GM21786 (cell line): ENCODE measurements at regions not wholly inside any gene's neighbourhood (a gene's known extent, or its start where the extent isn't known, plus 50 kb on each side); places are given as distances from the start of the nearest gene placed in this dataset.
"Not testable (repeated sequence)": the region's sequence is repeated elsewhere in the genome, so short reads cannot be mapped to it uniquely, and the experiment has no call there.

Experiments used
- ATAC-seq: cut with Tn5 transposase; IDR thresholded peaks from one replicate; pipeline ENCODE4 v1.9.1; 2021; ENCODE audit not compliant: unreplicated experiment

GRCh38 chr20:19110285-19110684 is 102.2 kb upstream of the SLC24A3 start:
- ATAC-seq = no peak

- no peak for ATAC-seq
These were observed 101.5 kb upstream of the SLC24A3 start for GRCh38 chr20:19110881-19111460.

GRCh38 chr20:19112828-19113227 is 99.6 kb upstream of the SLC24A3 start:
- ATAC-seq = no peak

- no peak for ATAC-seq
These were observed 99.0 kb upstream of the SLC24A3 start for GRCh38 chr20:19113343-19113930.

GRCh38 chr20:19114410-19114809 is 98.0 kb upstream of the SLC24A3 start:
- ATAC-seq = no peak

- no peak for ATAC-seq
These were observed 96.9 kb upstream of the SLC24A3 start for GRCh38 chr20:19115581-19115980.

- ATAC-seq = no peak
These were observed 92.4 kb upstream of the SLC24A3 start for GRCh38 chr20:19120011-19120410.

- no peak for ATAC-seq
These were observed 91.9 kb upstream of the SLC24A3 start for GRCh38 chr20:19120569-19120968.

- no peak for ATAC-seq
These were observed 91.0 kb upstream of the SLC24A3 start for GRCh38 chr20:19121463-19121862.

GRCh38 chr20:19121916-19122315 is 90.5 kb upstream of the SLC24A3 start:
- no peak for ATAC-seq

GRCh38 chr20:19122395-19122794 is 90.0 kb upstream of the SLC24A3 start:
- no peak for ATAC-seq

GRCh38 chr20:19125508-19125907 is 86.9 kb upstream of the SLC24A3 start:
- ATAC-seq = no peak

GRCh38 chr20:19129306-19129705 is 83.1 kb upstream of the SLC24A3 start:
- ATAC-seq = no peak

GRCh38 chr20:19129976-19130612 is 82.3 kb upstream of the SLC24A3 start:
- ATAC-seq = no peak

- no peak for ATAC-seq
These were observed 81.8 kb upstream of the SLC24A3 start for GRCh38 chr20:19130613-19130984.

- ATAC-seq = no peak
These were observed 74.8 kb upstream of the SLC24A3 start for GRCh38 chr20:19137641-19138040.

GRCh38 chr20:19138758-19139157 is 73.7 kb upstream of the SLC24A3 start:
- ATAC-seq = no peak

- not testable (repeated sequence) for ATAC-seq
These were observed 72.9 kb upstream of the SLC24A3 start for GRCh38 chr20:19139584-19139983.

GRCh38 chr20:19141998-19142397 is 70.4 kb upstream of the SLC24A3 start:
- no peak for ATAC-seq

GRCh38 chr20:19143890-19144289 is 68.6 kb upstream of the SLC24A3 start:
- no peak for ATAC-seq

GRCh38 chr20:19161336-19161735 is 51.1 kb upstream of the SLC24A3 start:
- no peak for ATAC-seq
